ENCODE measurements at regions not wholly inside any gene's neighbourhood (a gene's known extent, or its start where the extent isn't known, plus 50 kb on each side); places are given as distances from the start of the nearest gene placed in this dataset.
"Not testable (repeated sequence)": the region's sequence is repeated elsewhere in the genome, so short reads cannot be mapped to it uniquely, and the experiment has no call there.

DNA sequence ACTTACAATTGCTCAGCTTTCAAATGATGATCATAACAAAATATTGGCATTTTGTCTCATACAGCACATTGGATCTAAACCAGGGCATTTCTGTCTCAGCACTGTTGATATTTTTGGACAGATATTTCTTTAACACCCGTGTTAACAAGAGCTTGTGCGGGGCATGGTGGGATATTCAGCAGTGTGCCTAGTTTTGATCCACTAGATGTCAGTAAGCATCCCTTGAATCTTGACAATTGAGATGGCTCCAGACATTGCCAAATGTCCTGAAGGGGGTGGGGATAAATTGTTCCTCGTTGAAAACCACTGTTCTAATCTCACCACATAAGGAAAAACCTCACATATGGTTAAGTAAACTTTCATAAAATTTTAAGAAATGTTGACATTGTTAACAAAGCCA lies 806.3 kb downstream of the STIM2 start:
- H3K9me3 ChIP-seq (ENCODE audit: low read depth, low read length): no peaks in the 10 kb centered on the region
- no peak overlapping the region for H3K27ac ChIP-seq
- DNase-seq (ENCODE audit: low read depth, low spot score): no peak
- H3K36me3 ChIP-seq (ENCODE audit: insufficient read depth, low read length): no peaks in the 10 kb centered on the region
- H3K9ac ChIP-seq (ENCODE audit: insufficient read length): no peak overlapping the region
- TF ChIP-seq FOXP2 (optimal IDR thresholded peaks at IDR 0.05; ENCODE audit: control extremely low read depth, extremely low read length, insufficient read depth) (no peak), POLR2AphosphoS5 (IDR thresholded peaks at IDR 0.05; ENCODE audit: borderline replicate concordance, low read depth, low read length) (no peak), EZH2 (IDR thresholded peaks at IDR 0.05) (no peak)
- no peak overlapping the region for H3K4me3 ChIP-seq

DNA sequence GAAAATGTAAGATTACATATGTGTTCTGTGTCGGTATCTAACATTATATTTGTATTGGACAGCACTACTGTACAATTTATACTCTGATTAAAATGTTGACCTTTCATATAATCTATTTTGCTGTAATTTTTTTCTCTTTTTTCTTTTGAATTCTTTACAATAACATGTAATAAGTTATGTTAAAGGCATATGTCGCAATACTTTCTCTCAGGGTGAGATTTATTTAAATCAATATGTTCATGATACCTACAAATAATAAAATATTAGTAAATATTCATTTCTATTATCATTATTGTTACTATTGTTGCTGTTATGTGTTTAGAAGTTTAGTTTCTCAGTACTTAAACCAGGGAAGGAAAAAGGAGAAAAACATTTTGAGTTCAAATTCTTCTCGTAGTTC lies 807.4 kb downstream of the STIM2 start:
- no peak for DNase-seq (ENCODE audit: low read depth, low spot score)
- H3K9ac ChIP-seq (ENCODE audit: insufficient read length): no peak overlapping the region
- H3K27ac ChIP-seq: no peak overlapping the region
- no peak overlapping the region for H3K4me3 ChIP-seq
- no peaks in the 10 kb centered on the region for H3K9me3 ChIP-seq (ENCODE audit: low read depth, low read length)
- TF ChIP-seq FOXP2 (optimal IDR thresholded peaks at IDR 0.05; ENCODE audit: control extremely low read depth, extremely low read length, insufficient read depth) (no peak), POLR2AphosphoS5 (IDR thresholded peaks at IDR 0.05; ENCODE audit: borderline replicate concordance, low read depth, low read length) (no peak), EZH2 (IDR thresholded peaks at IDR 0.05) (no peak)
- H3K36me3 ChIP-seq (ENCODE audit: insufficient read depth, low read length): no peaks in the 10 kb centered on the region

DNA sequence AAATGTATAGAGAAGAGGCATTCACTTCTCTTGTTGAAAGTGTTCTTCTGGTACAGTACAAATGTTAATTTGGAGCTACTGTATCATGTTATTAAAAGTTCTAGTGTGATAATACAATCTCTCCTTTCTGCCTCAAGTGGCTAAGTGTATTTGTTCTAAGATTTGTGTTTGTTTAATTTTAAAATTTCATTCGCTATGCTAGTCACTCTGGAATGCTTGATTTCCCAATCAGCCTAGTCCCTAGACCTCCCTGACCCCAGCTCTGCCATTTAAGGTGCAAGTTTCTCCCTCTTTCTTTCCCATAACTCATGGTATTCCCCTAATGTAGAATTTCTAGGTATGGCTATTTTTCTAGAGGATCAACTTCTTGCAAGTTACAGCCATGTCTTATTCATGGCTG lies 817.4 kb downstream of the STIM2 start:
- Histone ChIP-seq H3K27ac (no peak overlapping the region), H3K9ac (ENCODE audit: insufficient read length) (no peak overlapping the region), H3K36me3 (ENCODE audit: insufficient read depth, low read length) (no peaks in the 10 kb centered on the region), H3K9me3 (ENCODE audit: low read depth, low read length) (no peaks in the 10 kb centered on the region), H3K4me3 (no peak overlapping the region)
- DNase-seq (ENCODE audit: low read depth, low spot score): no peak
- no peak for TF ChIP-seq EZH2 (IDR thresholded peaks at IDR 0.05)
- no peak for TF ChIP-seq POLR2AphosphoS5 (IDR thresholded peaks at IDR 0.05; ENCODE audit: borderline replicate concordance, low read depth, low read length)
- TF ChIP-seq FOXP2 (optimal IDR thresholded peaks at IDR 0.05; ENCODE audit: control extremely low read depth, extremely low read length, insufficient read depth): no peak

DNA sequence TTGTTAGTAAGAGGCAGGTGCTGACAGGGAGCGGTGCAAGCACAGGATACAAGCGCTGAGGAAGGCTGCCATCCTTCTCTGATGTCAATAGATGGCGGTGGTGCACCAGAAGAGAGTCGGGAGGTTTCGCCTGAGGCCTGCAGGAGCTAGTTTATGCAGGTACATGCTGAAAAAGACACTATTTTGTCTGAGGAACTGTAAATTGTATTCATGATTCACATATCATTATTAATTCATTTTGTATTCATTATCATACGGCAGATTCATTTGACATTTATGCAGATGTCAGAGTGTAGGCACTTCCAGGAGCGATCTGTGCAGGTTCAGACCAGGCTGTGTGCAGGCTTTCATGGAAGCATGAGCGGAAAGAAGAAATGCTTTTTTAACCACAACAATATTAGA lies 824.0 kb downstream of the STIM2 start:
- H3K9ac ChIP-seq (ENCODE audit: insufficient read length): no peak overlapping the region
- TF ChIP-seq FOXP2 (optimal IDR thresholded peaks at IDR 0.05; ENCODE audit: control extremely low read depth, extremely low read length, insufficient read depth): no peak
- TF ChIP-seq POLR2AphosphoS5 (IDR thresholded peaks at IDR 0.05; ENCODE audit: borderline replicate concordance, low read depth, low read length): no peak
- no peak for TF ChIP-seq EZH2 (IDR thresholded peaks at IDR 0.05)
- no peak overlapping the region for H3K4me3 ChIP-seq
- DNase-seq (ENCODE audit: low read depth, low spot score): no peak
- H3K9me3 ChIP-seq (ENCODE audit: low read depth, low read length): no peaks in the 10 kb centered on the region
- H3K27ac ChIP-seq: no peak overlapping the region
- H3K36me3 ChIP-seq (ENCODE audit: insufficient read depth, low read length): no peaks in the 10 kb centered on the region

DNA sequence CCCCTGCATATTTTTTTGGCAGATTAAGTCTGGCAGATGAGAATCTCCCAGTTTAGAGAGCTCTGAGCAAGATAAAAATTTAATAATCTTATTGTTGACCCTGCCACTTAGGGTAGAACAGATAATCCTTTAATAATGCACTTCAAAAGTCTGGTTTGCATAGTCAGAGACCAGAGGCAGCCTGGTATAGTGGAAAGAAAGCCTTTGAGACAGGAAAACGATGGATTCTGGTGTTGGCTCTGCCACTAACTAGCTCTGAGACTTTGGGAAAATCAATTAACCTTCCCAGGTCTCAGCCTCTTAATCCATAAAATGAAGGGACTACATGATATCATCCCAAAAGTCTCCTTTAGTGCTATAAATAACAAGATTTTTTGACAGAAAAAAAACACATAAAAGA lies 824.5 kb downstream of the STIM2 start:
- H3K4me3 ChIP-seq: no peak overlapping the region
- no peak for DNase-seq (ENCODE audit: low read depth, low spot score)
- TF ChIP-seq FOXP2 (optimal IDR thresholded peaks at IDR 0.05; ENCODE audit: control extremely low read depth, extremely low read length, insufficient read depth): no peak
- TF ChIP-seq EZH2 (IDR thresholded peaks at IDR 0.05): no peak
- TF ChIP-seq POLR2AphosphoS5 (IDR thresholded peaks at IDR 0.05; ENCODE audit: borderline replicate concordance, low read depth, low read length): no peak
- H3K9me3 ChIP-seq (ENCODE audit: low read depth, low read length): no peaks in the 10 kb centered on the region
- H3K36me3 ChIP-seq (ENCODE audit: insufficient read depth, low read length): no peaks in the 10 kb centered on the region
- H3K9ac ChIP-seq (ENCODE audit: insufficient read length): no peak overlapping the region
- H3K27ac ChIP-seq: no peak overlapping the region

DNA sequence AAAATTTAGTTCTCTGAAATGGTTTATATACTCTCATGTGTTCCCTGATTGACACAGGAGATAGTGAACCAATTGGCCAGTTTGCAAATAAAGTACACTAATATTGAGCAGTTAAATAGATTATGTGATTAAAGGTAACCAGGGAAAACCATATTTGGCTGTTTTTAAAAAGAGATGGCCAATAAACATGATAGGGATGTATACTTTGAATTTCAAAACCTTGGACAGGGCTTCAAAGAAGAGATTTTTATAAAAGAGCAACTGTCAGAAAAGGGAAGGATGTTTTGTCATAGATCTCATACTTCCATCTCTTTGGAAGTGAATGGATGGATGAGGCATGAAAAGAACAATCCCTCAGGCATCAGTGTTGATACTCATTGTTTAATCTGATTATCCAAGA lies 825.3 kb downstream of the STIM2 start:
- TF ChIP-seq FOXP2 (optimal IDR thresholded peaks at IDR 0.05; ENCODE audit: control extremely low read depth, extremely low read length, insufficient read depth) (no peak), POLR2AphosphoS5 (IDR thresholded peaks at IDR 0.05; ENCODE audit: borderline replicate concordance, low read depth, low read length) (no peak), EZH2 (IDR thresholded peaks at IDR 0.05) (no peak)
- H3K27ac ChIP-seq: no peak overlapping the region

DNA sequence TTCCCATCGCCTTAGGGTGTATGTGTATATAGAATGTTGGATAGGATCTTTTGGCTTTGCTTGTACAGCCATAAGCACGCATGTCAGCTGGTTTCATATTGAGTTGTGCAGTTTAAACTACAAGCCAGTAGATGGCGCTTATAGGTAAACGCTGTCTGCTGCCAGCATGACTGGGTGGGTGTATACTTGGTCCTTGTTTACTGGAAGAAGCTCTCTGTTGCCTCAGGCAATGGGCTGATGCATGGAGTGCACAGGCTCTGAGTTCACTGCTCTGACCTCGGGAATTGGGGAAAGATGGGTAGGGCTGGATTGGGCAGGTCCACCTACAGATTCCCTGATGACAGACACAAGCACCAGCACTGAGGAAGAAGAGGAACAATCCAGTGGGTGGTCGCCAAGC lies 831.5 kb downstream of the STIM2 start:
- H3K36me3 ChIP-seq (ENCODE audit: insufficient read depth, low read length): no peaks in the 10 kb centered on the region
- no peak overlapping the region for H3K4me3 ChIP-seq
- H3K9ac ChIP-seq (ENCODE audit: insufficient read length): no peak overlapping the region
- H3K9me3 ChIP-seq (ENCODE audit: low read depth, low read length): no peaks in the 10 kb centered on the region
- H3K27ac ChIP-seq: no peak overlapping the region
- no peak for TF ChIP-seq EZH2 (IDR thresholded peaks at IDR 0.05)
- TF ChIP-seq FOXP2 (optimal IDR thresholded peaks at IDR 0.05; ENCODE audit: control extremely low read depth, extremely low read length, insufficient read depth): no peak
- TF ChIP-seq POLR2AphosphoS5 (IDR thresholded peaks at IDR 0.05; ENCODE audit: borderline replicate concordance, low read depth, low read length): no peak
- DNase-seq (ENCODE audit: low read depth, low spot score): no peak

More for the DNA sequence above, 825.3 kb downstream of the STIM2 start:
- Histone ChIP-seq H3K9me3 (ENCODE audit: low read depth, low read length) (no peaks in the 10 kb centered on the region), H3K36me3 (ENCODE audit: insufficient read depth, low read length) (no peaks in the 10 kb centered on the region), H3K4me3 (no peak overlapping the region), H3K9ac (ENCODE audit: insufficient read length) (no peak overlapping the region)
- DNase-seq (ENCODE audit: low read depth, low spot score): no peak

DNA sequence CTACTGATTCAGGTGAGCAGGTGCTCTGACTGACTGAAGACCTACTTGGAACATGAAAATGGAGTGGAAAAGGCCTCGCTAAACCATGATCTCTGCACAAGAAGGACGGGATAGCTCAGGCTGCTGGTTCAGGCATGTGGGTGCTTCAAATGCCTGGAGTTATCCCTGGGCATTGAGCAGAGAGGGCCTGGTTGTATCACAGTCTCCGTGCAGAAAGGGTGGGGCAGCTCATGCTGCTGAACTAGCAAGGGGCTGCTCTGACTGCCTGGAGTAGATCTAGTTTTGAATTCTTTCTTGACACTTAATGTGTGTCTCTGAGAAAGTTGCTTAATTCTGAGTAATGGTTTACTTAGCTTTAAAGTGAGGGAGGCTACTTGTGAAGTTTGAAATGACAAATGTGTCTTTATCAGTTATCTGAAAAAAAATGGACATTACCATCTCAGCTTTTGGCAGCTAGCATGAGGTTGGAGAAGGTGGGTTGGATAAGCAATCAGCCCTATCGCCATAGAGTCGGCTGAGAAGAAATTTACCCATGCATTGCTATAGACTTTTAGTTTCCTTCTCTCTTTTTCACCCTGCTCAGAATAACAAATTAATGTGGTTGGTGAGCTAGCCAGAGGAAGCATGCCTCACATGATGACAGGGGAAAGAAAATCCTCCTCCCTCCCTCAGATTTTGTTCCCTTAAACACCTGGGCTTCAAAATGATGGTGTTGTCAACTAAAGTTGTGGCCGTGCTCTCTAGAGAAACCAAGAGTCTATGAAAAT lies 832.4 kb downstream of the STIM2 start:
- TF ChIP-seq EZH2 (IDR thresholded peaks at IDR 0.05): no peak
- TF ChIP-seq FOXP2 (optimal IDR thresholded peaks at IDR 0.05; ENCODE audit: control extremely low read depth, extremely low read length, insufficient read depth): no peak
- no peak for DNase-seq (ENCODE audit: low read depth, low spot score)

DNA sequence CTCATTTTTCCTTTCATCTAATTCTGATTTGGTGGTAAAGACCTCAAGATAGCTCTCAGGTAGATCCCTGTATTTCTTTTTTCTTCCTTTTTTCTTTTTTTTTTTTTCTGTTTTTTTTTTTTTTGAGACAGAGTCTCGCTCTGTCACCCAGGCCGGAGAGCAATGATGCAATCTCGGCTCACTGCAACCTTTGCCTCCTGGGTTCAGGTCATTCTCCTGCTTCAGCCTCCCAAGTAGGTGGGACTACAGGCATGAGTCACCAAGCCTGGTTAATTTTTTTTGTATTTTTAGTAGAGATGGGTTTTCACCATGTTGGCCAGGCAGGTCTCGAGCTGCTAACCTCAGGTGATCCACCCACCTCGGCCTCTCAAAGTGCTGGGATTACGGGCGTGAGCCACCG lies 835.6 kb downstream of the STIM2 start:
- H3K9ac ChIP-seq (ENCODE audit: insufficient read length); DNase-seq (ENCODE audit: low read depth, low spot score); H3K36me3 ChIP-seq (ENCODE audit: insufficient read depth, low read length); H3K4me3 ChIP-seq; H3K9me3 ChIP-seq (ENCODE audit: low read depth, low read length); H3K27ac ChIP-seq: not testable (repeated sequence)

More for the DNA sequence above, 832.4 kb downstream of the STIM2 start:
- Histone ChIP-seq H3K9ac (ENCODE audit: insufficient read length) (no peak overlapping the region), H3K4me3 (no peak overlapping the region), H3K27ac (no peak overlapping the region), H3K36me3 (ENCODE audit: insufficient read depth, low read length) (no peaks in the 10 kb centered on the region), H3K9me3 (ENCODE audit: low read depth, low read length) (no peaks in the 10 kb centered on the region)
